ENCODE measurements at regions not wholly inside any gene's neighbourhood (a gene's known extent, or its start where the extent isn't known, plus 50 kb on each side); places are given as distances from the start of the nearest gene placed in this dataset.

GRCh38 chr1:4268889-4269284, 368.8 kb upstream of the C1orf174 start:
- in situ Hi-C loops (cut with HindIII; ENCODE audit: low pct_unique_long_range_greater_than_20kb, low sequenced_read_pairs): no loop called here
- Histone ChIP-seq H3K4me3 (ENCODE audit: low read depth in 2 of 2, low read length in 2 of 2) (no peak overlapping the region), H3K27ac (ENCODE audit: low read length) (no peak overlapping the region), H3K4me1 (ENCODE audit: control insufficient read depth, insufficient read depth, low read length) (no peaks in the 10 kb centered on the region), H3K9me3 (ENCODE audit: control insufficient read depth, insufficient read depth, low read depth, low read length) (no peaks in the 10 kb centered on the region), H3K27me3 (ENCODE audit: control insufficient read depth, insufficient read depth, low read length) (peaks cover 5% of the 10 kb centered on the region; the same call in 1 of the 2 replicates), H3K36me3 (ENCODE audit: control insufficient read depth, insufficient read depth, low read length) (no peaks in the 10 kb centered on the region)
- intact Hi-C loops (cut with micrococcal nuclease; ENCODE audit: unreplicated experiment): no loop called here
- DNase-seq (ENCODE audit: low read depth, low spot score) (no peak), ATAC-seq (no peak)
- TF ChIP-seq POLR2AphosphoS5 (IDR thresholded peaks at IDR 0.05; ENCODE audit: low read depth, low read length) (no peak), SIN3A (IDR thresholded peaks at IDR 0.05; ENCODE audit: borderline replicate concordance, insufficient read depth, low read depth, low read length) (no peak), CTCF (IDR thresholded peaks at IDR 0.05) (0 out of 2 replicates have a peak, but pooled peaks have one; percentile 20)
- CTCF ChIA-PET: no interaction called here
- POLR2A ChIA-PET: no interaction called here
- no TSS peak for BruUV-seq (replicated peaks)

GRCh38 chr1:4269330-4269729, 369.3 kb upstream of the C1orf174 start:
- Histone ChIP-seq H3K27me3 (ENCODE audit: control insufficient read depth, insufficient read depth, low read length) (peaks cover 5% of the 10 kb centered on the region; the same call in 1 of the 2 replicates), H3K9me3 (ENCODE audit: control insufficient read depth, insufficient read depth, low read depth, low read length) (no peaks in the 10 kb centered on the region), H3K4me3 (ENCODE audit: low read depth in 2 of 2, low read length in 2 of 2) (no peak overlapping the region), H3K27ac (ENCODE audit: low read length) (no peak overlapping the region), H3K36me3 (ENCODE audit: control insufficient read depth, insufficient read depth, low read length) (no peaks in the 10 kb centered on the region), H3K4me1 (ENCODE audit: control insufficient read depth, insufficient read depth, low read length) (no peaks in the 10 kb centered on the region)
- CTCF ChIA-PET: interaction anchor here (0.6 kb wide), 1 partner anchor 325 kb away, joined by 3 read pairs; no protein-coding TSS in a partner anchor
- DNase-seq (ENCODE audit: low read depth, low spot score) (no peak), ATAC-seq (no peak)
- intact Hi-C loops (cut with micrococcal nuclease; ENCODE audit: unreplicated experiment): no loop called here
- in situ Hi-C loops (cut with HindIII; ENCODE audit: low pct_unique_long_range_greater_than_20kb, low sequenced_read_pairs): no loop called here
- TF ChIP-seq TCF7L2 (IDR thresholded peaks at IDR 0.05; ENCODE audit: low read depth, low read length) (no peak), SIN3A (IDR thresholded peaks at IDR 0.05; ENCODE audit: borderline replicate concordance, insufficient read depth, low read depth, low read length) (no peak), REST (IDR thresholded peaks at IDR 0.05; ENCODE audit: insufficient read depth in 1 of 2, low read depth in 2 of 2, low read length in 1 of 2) (no peak), CTCF (IDR thresholded peaks at IDR 0.05) (no peak), POLR2AphosphoS5 (IDR thresholded peaks at IDR 0.05; ENCODE audit: low read depth, low read length) (no peak)
- POLR2A ChIA-PET: no interaction called here
- no TSS peak for BruUV-seq (replicated peaks)

All from Panc1 (cell line).